Stimulated activated CD8-positive, alpha-beta memory T cell treated with anti-CD3 and anti-CD28 coated beads, Interleukin-7, amount 100 ng/mL, for 4 hours (primary cell): ENCODE measurements at regions not wholly inside any gene's neighbourhood (a gene's known extent, or its start where the extent isn't known, plus 50 kb on each side); places are given as distances from the start of the nearest gene placed in this dataset.

Experiments
- DNase-seq, 2 donors: peaks; one replicate each; pipeline ENCODE4 v3.0.0-alpha.2; 2020; ENCODE audit warnings: low read depth in 2 of 2

- no peak for DNase-seq
These were observed 116.9 kb downstream of the POLR2M start for GRCh38 chr15:57823325-57823882.

GRCh38 chr15:57824186-57824585 is 117.7 kb downstream of the POLR2M start:
- no peak for DNase-seq

GRCh38 chr15:57827021-57827420 is 120.5 kb downstream of the POLR2M start:
- DNase-seq, result no peak

GRCh38 chr15:57827971-57828370 is 121.5 kb downstream of the POLR2M start:
- DNase-seq, result no peak

- no peak for DNase-seq
These were observed 125.7 kb downstream of the POLR2M start for GRCh38 chr15:57832183-57832582.

- DNase-seq, result no peak
These were observed 128.6 kb downstream of the POLR2M start for GRCh38 chr15:57835119-57835518.

GRCh38 chr15:57849317-57849716 is 142.8 kb downstream of the POLR2M start:
- no peak for DNase-seq

GRCh38 chr15:57854531-57854930 is 148.0 kb downstream of the POLR2M start:
- DNase-seq, result no peak

- DNase-seq, result no peak
These were observed 151.4 kb downstream of the POLR2M start for GRCh38 chr15:57857871-57858270.

- no peak for DNase-seq
These were observed 152.7 kb downstream of the POLR2M start for GRCh38 chr15:57859130-57859685.

- DNase-seq, result no peak
These were observed 154.6 kb downstream of the POLR2M start for GRCh38 chr15:57861034-57861638.

- no peak for DNase-seq
These were observed 155.5 kb downstream of the POLR2M start for GRCh38 chr15:57861815-57862586.

- no peak for DNase-seq
These were observed 156.2 kb downstream of the POLR2M start for GRCh38 chr15:57862761-57863160.

GRCh38 chr15:57865294-57865693 is 158.8 kb downstream of the POLR2M start:
- no peak for DNase-seq

- peak in 1 of 2 donors; percentile 2 for DNase-seq
These were observed 159.7 kb downstream of the POLR2M start for GRCh38 chr15:57866149-57866736.

- DNase-seq, result no peak
These were observed 161.7 kb downstream of the POLR2M start for GRCh38 chr15:57867970-57868798.

GRCh38 chr15:57870667-57871066 is 164.2 kb downstream of the POLR2M start:
- DNase-seq, result no peak

- DNase-seq, result no peak
These were observed 165.9 kb downstream of the POLR2M start for GRCh38 chr15:57872281-57873030.

GRCh38 chr15:57873564-57874209 is 167.2 kb downstream of the POLR2M start:
- no peak for DNase-seq

- no peak for DNase-seq
These were observed 168.8 kb downstream of the POLR2M start for GRCh38 chr15:57875347-57875746.
